SK-N-MC (cell line): ENCODE measurements at regions not wholly inside any gene's neighbourhood (a gene's known extent, or its start where the extent isn't known, plus 50 kb on each side); places are given as distances from the start of the nearest gene placed in this dataset.
"Not testable (repeated sequence)": the region's sequence is repeated elsewhere in the genome, so short reads cannot be mapped to it uniquely, and the experiment has no call there.

Experiments
- DNase-seq: peaks from one replicate; pipeline ENCODE4 v3.0.0-alpha.2; 2011; ENCODE audit warnings: low read depth, low spot score
- H3K27ac ChIP-seq: fragments of 200-600 bp; sonication (generic); 2 replicates; pipeline ENCODE4 v1.5.1; 2016; ENCODE audit warnings: mixed run types
- H3K36me3 ChIP-seq: fragments of 200-600 bp; sonication (generic); 2 replicates; pipeline ENCODE4 v1.6.1; 2017; ENCODE audit warnings: antibody characterized with exemption, low read length, mixed read lengths; ENCODE audit not compliant: insufficient read depth
- H3K4me3 ChIP-seq: fragments of 200-600 bp; sonication (generic); 2 replicates; pipeline ENCODE4 v1.5.1; 2016
- H3K9ac ChIP-seq: fragments of 200-600 bp; sonication (generic); 2 replicates; pipeline ENCODE4 v1.8.0; 2017; ENCODE audit warnings: mixed run types, mixed read lengths; ENCODE audit not compliant: insufficient read length
- H3K9me3 ChIP-seq: fragments of 200-600 bp; sonication (generic); 2 replicates; pipeline ENCODE4 v1.6.1; 2017; ENCODE audit warnings: low read depth, mild to moderate bottlenecking, antibody characterized with exemption, low read length, moderate library complexity, mixed read lengths
- EZH2 ChIP-seq: fragments of 200-600 bp; sonication (generic); IDR thresholded peaks from one replicate; pipeline ENCODE4 v1.6.1; 2017; ENCODE audit warnings: antibody characterized with exemption
- FOXP2 ChIP-seq: optimal IDR thresholded peaks from 2 replicates; pipeline ENCODE3; 2011; ENCODE audit warnings: mild to moderate bottlenecking, moderate library complexity; ENCODE audit not compliant: insufficient read depth; ENCODE audit errors: extremely low read length, control extremely low read depth
- POLR2AphosphoS5 ChIP-seq: IDR thresholded peaks from 2 replicates; pipeline ENCODE4 v1.6.1; 2012; ENCODE audit warnings: mild to moderate bottlenecking, low read depth, low read length, borderline replicate concordance

GRCh38 chr4:55696424-55696823 is 60.3 kb upstream of the NMU start:
- not testable (repeated sequence) for H3K9me3 ChIP-seq, H3K4me3 ChIP-seq, H3K36me3 ChIP-seq, H3K9ac ChIP-seq, H3K27ac ChIP-seq, DNase-seq

GRCh38 chr4:55706541-55706940 is 70.4 kb upstream of the NMU start:
- TF ChIP-seq POLR2AphosphoS5: no peak

GRCh38 chr4:55707507-55707906 is 71.4 kb upstream of the NMU start:
- Histone ChIP-seq H3K27ac (no peak overlapping the region), H3K4me3 (no peak overlapping the region), H3K9me3 (no peaks in the 10 kb centered on the region), H3K36me3 (no peaks in the 10 kb centered on the region), H3K9ac (no peak overlapping the region)
- no peak for DNase-seq
- TF ChIP-seq FOXP2: no peak
- no peak for TF ChIP-seq EZH2
- no peak for TF ChIP-seq POLR2AphosphoS5

More at GRCh38 chr4:55706541-55706940, 70.4 kb upstream of the NMU start:
- no peak overlapping the region for H3K4me3 ChIP-seq
- H3K36me3 ChIP-seq: no peaks in the 10 kb centered on the region
- no peaks in the 10 kb centered on the region for H3K9me3 ChIP-seq
- H3K27ac ChIP-seq: no peak overlapping the region
- no peak for DNase-seq
- no peak overlapping the region for H3K9ac ChIP-seq

DNA sequence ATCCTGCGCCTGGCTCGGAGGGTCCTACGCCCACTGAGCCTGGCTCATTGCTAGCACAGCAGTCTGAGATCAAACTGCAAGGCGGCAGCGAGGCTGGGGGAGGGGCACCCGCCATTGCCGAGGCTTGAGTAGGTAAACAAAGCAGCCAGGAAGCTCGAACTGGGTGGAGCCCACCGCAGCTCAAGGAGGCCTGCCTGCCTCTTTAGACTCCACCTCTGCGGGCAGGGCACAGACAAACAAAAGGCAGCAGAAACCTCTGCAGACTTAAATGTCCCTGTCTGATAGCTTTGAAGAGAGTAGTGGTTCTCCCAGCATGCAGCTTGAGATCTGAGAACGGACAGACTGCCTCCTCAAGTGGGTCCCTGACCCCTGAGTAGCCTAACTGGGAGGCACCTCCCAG is 71.9 kb upstream of the NMU start:
- not testable (repeated sequence) for H3K4me3 ChIP-seq, H3K36me3 ChIP-seq, H3K9ac ChIP-seq, DNase-seq, H3K9me3 ChIP-seq, H3K27ac ChIP-seq

DNA sequence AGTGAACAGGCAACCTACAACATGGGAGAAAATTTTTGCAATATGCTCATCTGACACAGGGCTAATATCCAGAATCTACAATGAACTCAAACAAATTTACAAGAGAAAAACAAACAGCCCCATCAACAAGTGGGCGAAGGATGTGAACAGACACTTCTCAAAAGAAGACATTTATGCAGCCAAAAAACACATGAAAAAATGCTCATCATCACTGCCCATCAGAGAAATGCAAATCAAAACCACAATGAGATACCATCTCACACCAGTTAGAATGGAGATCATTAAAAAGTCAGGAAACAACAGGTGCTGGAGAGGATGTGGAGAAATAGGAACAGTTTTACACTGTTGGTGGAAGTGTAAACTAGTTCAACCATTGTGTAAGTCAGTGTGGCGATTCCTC is 76.7 kb upstream of the NMU start:
- not testable (repeated sequence) for DNase-seq, H3K4me3 ChIP-seq, H3K9ac ChIP-seq, H3K27ac ChIP-seq, H3K9me3 ChIP-seq, H3K36me3 ChIP-seq

DNA sequence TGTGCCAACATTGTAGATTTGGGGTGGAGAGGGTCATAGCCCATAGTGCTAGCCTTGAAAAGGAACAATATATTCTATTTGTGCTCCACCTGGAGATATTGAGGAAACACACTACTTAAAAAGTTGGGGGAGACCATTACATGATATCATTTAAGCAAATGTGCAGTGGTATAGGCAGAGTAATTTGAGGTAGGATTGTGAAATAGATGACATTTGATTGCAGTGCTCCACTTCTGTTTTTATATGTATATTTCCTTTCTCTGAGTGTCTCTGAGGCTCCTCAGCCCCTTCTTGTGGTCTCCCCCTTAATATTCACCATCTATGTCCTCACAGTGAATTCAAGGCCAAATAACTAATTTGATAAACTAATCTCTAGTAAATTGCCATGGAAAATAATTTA is 85.6 kb upstream of the NMU start:
- no peak for DNase-seq
- no peak overlapping the region for H3K27ac ChIP-seq
- TF ChIP-seq POLR2AphosphoS5: no peak
- TF ChIP-seq FOXP2: no peak
- TF ChIP-seq EZH2: no peak
- no peak overlapping the region for H3K4me3 ChIP-seq
- no peaks in the 10 kb centered on the region for H3K36me3 ChIP-seq
- no peaks in the 10 kb centered on the region for H3K9me3 ChIP-seq
- no peak overlapping the region for H3K9ac ChIP-seq

DNA sequence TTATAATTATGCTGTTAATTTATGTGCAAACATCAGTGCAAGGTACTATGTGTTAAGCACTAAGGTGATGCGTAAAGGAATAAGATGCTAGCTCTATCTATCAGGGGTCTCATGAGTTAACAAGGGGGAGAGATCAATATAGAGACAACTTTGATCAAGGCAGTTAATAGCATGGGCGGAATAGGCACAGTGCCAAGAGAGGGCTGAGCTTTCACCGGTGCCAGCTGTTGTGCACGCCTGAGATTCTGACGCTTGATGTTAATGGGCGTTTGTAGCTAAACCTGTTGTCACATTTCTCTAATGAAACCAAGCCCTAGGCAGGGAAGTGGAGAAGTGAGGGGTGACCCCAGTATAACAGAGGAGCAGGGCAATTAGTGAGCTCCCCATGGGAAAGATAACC is 86.0 kb upstream of the NMU start:
- Histone ChIP-seq H3K36me3 (no peaks in the 10 kb centered on the region), H3K9me3 (no peaks in the 10 kb centered on the region), H3K4me3 (no peak overlapping the region), H3K9ac (no peak overlapping the region), H3K27ac (no peak overlapping the region)
- TF ChIP-seq EZH2 (no peak), POLR2AphosphoS5 (no peak), FOXP2 (no peak)
- DNase-seq: no peak

DNA sequence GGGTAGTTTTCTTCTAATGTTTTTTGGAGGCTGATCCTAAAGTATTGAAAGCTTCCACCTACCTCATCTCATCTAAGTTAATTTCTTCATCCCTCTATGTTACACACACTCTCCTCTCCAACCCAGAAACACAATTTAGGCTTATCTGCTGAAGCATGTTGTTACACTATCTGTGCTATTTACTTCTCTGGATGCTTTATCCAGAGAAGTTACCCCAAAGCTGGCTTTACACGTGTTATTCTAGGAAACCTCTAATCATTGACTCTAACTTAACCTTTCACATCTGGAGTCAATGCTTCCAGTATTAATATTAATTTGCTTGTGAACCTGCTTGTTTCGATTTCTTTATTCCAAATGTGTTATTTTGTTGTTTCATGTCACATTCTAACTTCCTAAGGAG is 87.3 kb upstream of the NMU start:
- H3K4me3 ChIP-seq: no peak overlapping the region
- no peak for TF ChIP-seq EZH2
- TF ChIP-seq POLR2AphosphoS5: no peak
- no peak for TF ChIP-seq FOXP2
- no peaks in the 10 kb centered on the region for H3K36me3 ChIP-seq
- DNase-seq: no peak
- H3K9me3 ChIP-seq: no peaks in the 10 kb centered on the region
- H3K9ac ChIP-seq: no peak overlapping the region
- no peak overlapping the region for H3K27ac ChIP-seq

GRCh38 chr4:55725057-55725456 is 89.0 kb upstream of the NMU start:
- no peak for DNase-seq
- no peak overlapping the region for H3K9ac ChIP-seq
- no peak overlapping the region for H3K4me3 ChIP-seq
- no peaks in the 10 kb centered on the region for H3K36me3 ChIP-seq
- no peak overlapping the region for H3K27ac ChIP-seq
- TF ChIP-seq EZH2 (no peak), FOXP2 (no peak), POLR2AphosphoS5 (no peak)
- H3K9me3 ChIP-seq: no peaks in the 10 kb centered on the region

- Histone ChIP-seq H3K27ac (no peak overlapping the region), H3K4me3 (no peak overlapping the region), H3K9me3 (no peaks in the 10 kb centered on the region), H3K9ac (no peak overlapping the region), H3K36me3 (no peaks in the 10 kb centered on the region)
- TF ChIP-seq EZH2 (no peak), POLR2AphosphoS5 (no peak), FOXP2 (no peak)
- no peak for DNase-seq
Observed at GRCh38 chr4:55727746-55728145, 91.6 kb upstream of the NMU start.
